ENCODE measurements at regions not wholly inside any gene's neighbourhood (a gene's known extent, or its start where the extent isn't known, plus 50 kb on each side); places are given as distances from the start of the nearest gene placed in this dataset.

DNA sequence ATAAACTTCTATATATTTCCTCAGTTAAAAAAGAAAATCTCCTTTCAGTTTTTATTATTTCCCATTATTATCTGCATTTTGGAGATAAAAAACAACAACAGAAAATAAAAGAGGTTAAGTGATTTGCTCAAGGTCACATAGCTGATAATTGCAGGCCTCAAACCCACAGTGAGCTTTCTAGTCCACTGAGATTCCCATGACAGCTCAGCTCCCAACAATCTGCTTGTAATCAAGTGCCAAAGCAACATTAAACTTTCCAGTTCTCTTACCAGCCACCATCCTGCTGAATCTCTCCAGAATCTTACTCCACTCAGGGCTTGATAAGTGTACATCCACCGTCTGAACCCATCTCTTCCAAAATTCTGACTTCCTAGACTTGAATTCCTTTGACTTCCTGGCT lies 318.2 kb upstream of the SEMA6D start:
- Histone ChIP-seq H3K4ac (ENCODE audit: low read depth, low read length) (peak overlapping the region; percentile 4; the same call in 1 of the 2 replicates), H4K91ac (ENCODE audit: insufficient read depth, low read depth, low read length) (no peak overlapping the region), H3K9me1 (ENCODE audit: insufficient read depth, low read length) (0 out of 2 replicates have a peak, but pooled peaks cover 2% of the 10 kb centered on the region), H2AK9ac (replicated peaks; ENCODE audit: low read depth, low read length, poor library complexity) (no peak overlapping the region), H2AK5ac (ENCODE audit: low read depth, low read length) (no peak overlapping the region), H3K14ac (replicated peaks; ENCODE audit: low read depth, low read length) (peak overlapping the region; percentile 45; the same call in 1 of the 2 replicates), H3K56ac (ENCODE audit: extremely low read depth, insufficient read depth, low read length) (no peak overlapping the region), H4K5ac (ENCODE audit: low read depth, low read length) (peak overlapping the region; percentile 64; the same call in 1 of the 2 replicates), H2BK15ac (ENCODE audit: low read depth, low read length) (no peak overlapping the region), H3K27me3 (ENCODE audit: control insufficient read depth, insufficient read depth, low read length) (no peaks in the 10 kb centered on the region), H3K36me3 (ENCODE audit: control insufficient read depth, insufficient read depth, low read length) (no peaks in the 10 kb centered on the region), H3K27ac (ENCODE audit: insufficient read depth, low read length) (no peak overlapping the region), H3K4me3 (ENCODE audit: insufficient read depth, low read depth, low read length) (no peak overlapping the region), H4K20me1 (ENCODE audit: insufficient read depth, low read length) (no peaks in the 10 kb centered on the region), H3K23ac (ENCODE audit: low read depth, low read length) (no peak overlapping the region), H2BK5ac (ENCODE audit: low read depth, low read length, poor library complexity, severe bottlenecking) (peak overlapping the region; percentile 49), H3K18ac (ENCODE audit: low read depth, low read length) (no peak overlapping the region; the same call in 1 of the 2 replicates), H3K4me1 (ENCODE audit: control insufficient read depth, insufficient read depth, low read length) (no peaks in the 10 kb centered on the region; the same call in 1 of the 2 replicates), H3K9me3 (ENCODE audit: control insufficient read depth, insufficient read depth, low read length) (no peaks in the 10 kb centered on the region), H3K4me2 (ENCODE audit: low read depth, low read length) (no peak overlapping the region), H2AFZ (replicated peaks; ENCODE audit: low read length, poor library complexity) (no peak overlapping the region), H3K79me1 (ENCODE audit: low read depth in 1 of 2, low read length in 2 of 2) (no peaks in the 10 kb centered on the region), H3K9ac (ENCODE audit: low read depth, low read length) (no peak overlapping the region), H2BK120ac (ENCODE audit: low read depth, low read length) (peak overlapping the region; percentile 65; the same call in 1 of the 2 replicates), H4K8ac (ENCODE audit: low read depth in 2 of 2, low read length in 2 of 2) (peak overlapping the region in 1 of 2 experiments; percentile 32; a peak in 1 of 4 replicates), H2BK20ac (ENCODE audit: low read depth, low read length) (no peak overlapping the region)
- 86% methylated on average over 1 of the region's 1 CpG; no CpG with 5 or more reads in 1 of the 2 experiments for WGBS, 2 experiments (ENCODE audit: extremely low coverage in 2 of 2, insufficient read length in 1 of 2)
- no TSS peak for BruUV-seq (replicated peaks)
- ATAC-seq (ENCODE audit: low read depth) (peak; percentile 42; the same call in 1 of the 2 replicates), DNase-seq (peak; percentile 34)
- TF ChIP-seq, protein P1, sequence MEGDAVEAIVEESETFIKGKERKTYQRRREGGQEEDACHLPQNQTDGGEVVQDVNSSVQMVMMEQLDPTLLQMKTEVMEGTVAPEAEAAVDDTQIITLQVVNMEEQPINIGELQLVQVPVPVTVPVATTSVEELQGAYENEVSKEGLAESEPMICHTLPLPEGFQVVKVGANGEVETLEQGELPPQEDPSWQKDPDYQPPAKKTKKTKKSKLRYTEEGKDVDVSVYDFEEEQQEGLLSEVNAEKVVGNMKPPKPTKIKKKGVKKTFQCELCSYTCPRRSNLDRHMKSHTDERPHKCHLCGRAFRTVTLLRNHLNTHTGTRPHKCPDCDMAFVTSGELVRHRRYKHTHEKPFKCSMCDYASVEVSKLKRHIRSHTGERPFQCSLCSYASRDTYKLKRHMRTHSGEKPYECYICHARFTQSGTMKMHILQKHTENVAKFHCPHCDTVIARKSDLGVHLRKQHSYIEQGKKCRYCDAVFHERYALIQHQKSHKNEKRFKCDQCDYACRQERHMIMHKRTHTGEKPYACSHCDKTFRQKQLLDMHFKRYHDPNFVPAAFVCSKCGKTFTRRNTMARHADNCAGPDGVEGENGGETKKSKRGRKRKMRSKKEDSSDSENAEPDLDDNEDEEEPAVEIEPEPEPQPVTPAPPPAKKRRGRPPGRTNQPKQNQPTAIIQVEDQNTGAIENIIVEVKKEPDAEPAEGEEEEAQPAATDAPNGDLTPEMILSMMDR (conservative IDR thresholded peaks at IDR 0.05; ENCODE audit: low read depth, low read length) = no peak
- TF ChIP-seq, protein P2, sequence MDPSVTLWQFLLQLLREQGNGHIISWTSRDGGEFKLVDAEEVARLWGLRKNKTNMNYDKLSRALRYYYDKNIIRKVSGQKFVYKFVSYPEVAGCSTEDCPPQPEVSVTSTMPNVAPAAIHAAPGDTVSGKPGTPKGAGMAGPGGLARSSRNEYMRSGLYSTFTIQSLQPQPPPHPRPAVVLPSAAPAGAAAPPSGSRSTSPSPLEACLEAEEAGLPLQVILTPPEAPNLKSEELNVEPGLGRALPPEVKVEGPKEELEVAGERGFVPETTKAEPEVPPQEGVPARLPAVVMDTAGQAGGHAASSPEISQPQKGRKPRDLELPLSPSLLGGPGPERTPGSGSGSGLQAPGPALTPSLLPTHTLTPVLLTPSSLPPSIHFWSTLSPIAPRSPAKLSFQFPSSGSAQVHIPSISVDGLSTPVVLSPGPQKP (IDR thresholded peaks at IDR 0.05; ENCODE audit: borderline replicate concordance, low read depth, low read length) = no peak
- TF ChIP-seq FOS (IDR thresholded peaks at IDR 0.05; ENCODE audit: low read depth, low read length) (no peak), CEBPB (IDR thresholded peaks at IDR 0.05; ENCODE audit: low read depth, low read length) (no peak), SMC3 (IDR thresholded peaks at IDR 0.05; ENCODE audit: low read depth, low read length) (no peak), BHLHE40 (IDR thresholded peaks at IDR 0.05; ENCODE audit: low read depth, low read length) (no peak), NFE2L2 (IDR thresholded peaks at IDR 0.05; ENCODE audit: low read depth, low read length) (no peak), RFX5 (IDR thresholded peaks at IDR 0.05; ENCODE audit: low read depth, low read length) (no peak), RCOR1 (IDR thresholded peaks at IDR 0.05; ENCODE audit: insufficient replicate concordance, low read length) (no peak), POLR2A (IDR thresholded peaks at IDR 0.05; ENCODE audit: low read depth, low read length) (no peak), MAFK (IDR thresholded peaks at IDR 0.05; ENCODE audit: low read depth, low read length) (no peak)
- TF ChIP-seq, protein P3, sequence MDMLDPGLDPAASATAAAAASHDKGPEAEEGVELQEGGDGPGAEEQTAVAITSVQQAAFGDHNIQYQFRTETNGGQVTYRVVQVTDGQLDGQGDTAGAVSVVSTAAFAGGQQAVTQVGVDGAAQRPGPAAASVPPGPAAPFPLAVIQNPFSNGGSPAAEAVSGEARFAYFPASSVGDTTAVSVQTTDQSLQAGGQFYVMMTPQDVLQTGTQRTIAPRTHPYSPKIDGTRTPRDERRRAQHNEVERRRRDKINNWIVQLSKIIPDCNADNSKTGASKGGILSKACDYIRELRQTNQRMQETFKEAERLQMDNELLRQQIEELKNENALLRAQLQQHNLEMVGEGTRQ (IDR thresholded peaks at IDR 0.05; ENCODE audit: low read depth, low read length) = no peak
- CTCF ChIA-PET = no interaction called here
- in situ Hi-C loops (cut with MboI; ENCODE audit: low sequenced_read_pairs) (no loop called here), dilution Hi-C loops (cut with HindIII; ENCODE audit: low sequenced_read_pairs, unreplicated experiment) (no loop called here), intact Hi-C loops (cut with micrococcal nuclease) (no loop called here)
- POLR2A ChIA-PET (ENCODE audit: unreplicated experiment) = no interaction called here

Data from IMR-90 (cell line).